Fibroblast of skin of abdomen (primary cell): ENCODE measurements at regions not wholly inside any gene's neighbourhood (a gene's known extent, or its start where the extent isn't known, plus 50 kb on each side); places are given as distances from the start of the nearest gene placed in this dataset.
"Not testable (repeated sequence)": the region's sequence is repeated elsewhere in the genome, so short reads cannot be mapped to it uniquely, and the experiment has no call there.

Experiments
- DNase-seq: peaks from one replicate; pipeline ENCODE4 v3.0.0-alpha.2; 2013

DNA sequence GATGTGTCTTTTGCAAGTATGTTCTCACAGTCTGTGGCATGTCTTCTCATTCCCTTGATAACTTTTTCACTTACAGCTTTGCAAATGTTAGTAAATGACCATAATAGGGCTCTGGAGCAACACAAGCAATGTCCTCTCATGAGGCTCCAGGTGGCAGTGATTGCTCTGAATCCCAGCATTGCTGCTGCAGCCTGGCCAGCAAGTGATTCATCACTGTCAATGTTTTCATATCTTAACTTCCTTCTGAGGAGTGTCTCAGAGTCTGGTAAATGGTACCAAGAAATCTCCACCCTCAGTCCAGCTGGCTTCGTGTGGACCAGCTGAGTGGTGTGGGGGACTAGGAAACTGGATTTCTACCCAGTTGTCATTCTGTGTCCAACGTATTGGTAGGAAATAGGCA lies 139.6 kb downstream of the MYLK4 start:
- no peak for DNase-seq

DNA sequence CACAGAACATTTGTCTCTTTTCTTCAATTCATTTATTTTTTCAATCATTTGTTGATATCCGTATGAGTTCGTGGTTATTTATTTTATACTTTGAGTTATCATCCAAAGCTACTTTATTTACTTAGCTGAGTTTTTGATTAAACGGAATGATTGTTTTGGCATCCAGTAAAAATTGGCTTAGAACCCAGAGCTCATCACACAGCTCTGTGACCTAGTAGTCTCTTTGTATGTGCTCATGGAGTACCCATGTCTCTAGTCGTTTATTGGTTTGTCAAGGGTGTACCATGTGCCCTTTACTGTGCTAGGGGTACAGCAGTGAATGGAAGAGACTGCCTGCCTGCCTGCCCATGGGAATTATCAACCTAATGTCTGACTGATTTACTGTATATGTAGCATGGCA lies 142.2 kb downstream of the MYLK4 start:
- DNase-seq: no peak

DNA sequence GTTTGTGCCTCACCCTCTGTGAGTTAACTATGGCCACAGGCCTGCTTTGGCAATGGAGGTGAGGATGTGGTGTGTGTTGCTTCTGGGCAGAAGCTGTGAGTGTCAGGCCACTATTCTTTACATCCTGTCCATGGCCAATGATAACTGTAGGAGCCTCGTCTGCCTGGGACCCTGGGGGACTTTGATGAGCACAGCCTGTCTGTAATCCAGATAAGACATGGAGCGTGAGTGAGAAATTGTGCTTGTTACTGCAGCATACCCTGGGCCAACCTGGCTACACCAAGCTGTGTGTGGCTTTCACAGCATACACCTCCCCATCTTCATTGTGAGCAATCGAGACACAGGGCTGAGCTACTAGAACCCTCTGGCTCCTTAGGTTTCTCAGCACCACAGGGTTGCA lies 150.4 kb downstream of the MYLK4 start:
- no peak for DNase-seq

DNA sequence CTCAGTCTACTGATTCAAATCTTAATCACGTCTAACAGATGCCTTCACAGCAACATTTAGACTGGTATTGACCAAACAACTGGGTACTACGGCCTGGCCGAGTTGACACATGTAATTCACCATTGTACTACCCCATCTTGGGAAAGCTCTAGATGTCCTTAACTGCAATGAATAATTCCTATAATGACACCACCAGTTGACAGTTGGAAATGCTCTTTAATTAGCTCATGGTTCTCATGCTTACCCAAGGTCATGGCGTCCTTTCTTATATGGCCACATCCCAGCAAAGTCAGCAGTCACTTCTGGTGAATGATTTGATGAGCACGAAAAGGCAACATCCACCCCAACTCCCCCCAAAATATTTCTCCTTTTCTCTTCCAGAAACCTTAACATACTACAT lies 150.9 kb downstream of the MYLK4 start:
- no peak for DNase-seq

DNA sequence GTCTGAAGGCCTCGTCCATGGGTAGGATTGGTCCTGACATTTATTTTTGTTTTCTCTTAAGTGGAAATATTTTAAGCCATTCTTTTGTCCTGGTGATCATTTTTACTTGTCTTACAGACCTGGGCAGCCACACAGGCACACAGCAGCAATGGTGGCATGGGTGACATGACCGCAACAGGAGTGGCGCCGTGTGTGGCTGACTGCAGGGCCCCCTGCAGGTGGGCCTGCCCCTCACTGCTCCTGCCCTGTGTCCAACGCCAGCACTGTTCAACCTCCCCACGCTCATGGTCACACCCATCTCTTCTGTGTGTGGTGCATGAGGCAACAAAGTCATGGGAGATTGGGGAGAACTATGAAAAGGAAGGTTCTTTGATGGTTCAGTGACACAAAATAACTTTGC lies 151.9 kb downstream of the MYLK4 start:
- no peak for DNase-seq

DNA sequence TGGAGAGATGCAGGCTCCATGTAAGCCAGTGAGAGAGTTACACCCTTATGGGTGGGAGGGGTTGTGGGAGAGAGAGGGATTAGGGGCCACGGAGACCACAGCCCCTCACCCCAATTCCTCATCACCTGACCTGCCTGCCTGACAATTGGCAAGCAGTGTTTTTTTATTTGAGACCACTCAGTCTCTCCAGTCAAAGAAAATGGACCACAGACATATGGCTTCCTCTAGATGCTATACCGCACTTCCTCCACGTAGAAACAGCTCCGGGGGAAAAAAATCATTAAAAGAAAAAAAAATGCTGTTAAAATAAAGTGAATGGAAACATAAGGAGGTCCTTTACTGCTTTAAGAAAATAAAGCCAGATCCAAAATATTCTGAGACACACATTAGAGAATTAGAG lies 152.7 kb downstream of the MYLK4 start:
- DNase-seq: no peak

DNA sequence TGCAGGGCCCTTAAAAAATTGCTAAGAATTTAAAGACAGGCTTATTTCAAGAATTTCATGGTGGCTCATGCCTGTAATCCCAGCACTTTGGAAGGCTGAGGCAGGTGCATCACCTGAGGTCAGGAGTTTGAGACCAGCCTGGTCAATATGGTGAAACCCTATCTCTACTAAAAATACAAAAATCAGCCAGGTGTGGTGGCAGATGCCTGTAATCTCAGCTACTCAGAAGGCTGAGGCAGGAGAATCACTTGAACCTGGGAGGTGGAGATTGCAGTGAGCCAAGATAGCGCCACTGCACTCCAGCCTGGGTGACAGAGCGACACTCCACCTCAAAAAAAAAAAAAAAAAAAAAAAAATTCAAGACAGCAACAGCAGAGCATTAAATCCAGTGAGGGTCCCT lies 153.3 kb downstream of the MYLK4 start:
- not testable (repeated sequence) for DNase-seq

DNA sequence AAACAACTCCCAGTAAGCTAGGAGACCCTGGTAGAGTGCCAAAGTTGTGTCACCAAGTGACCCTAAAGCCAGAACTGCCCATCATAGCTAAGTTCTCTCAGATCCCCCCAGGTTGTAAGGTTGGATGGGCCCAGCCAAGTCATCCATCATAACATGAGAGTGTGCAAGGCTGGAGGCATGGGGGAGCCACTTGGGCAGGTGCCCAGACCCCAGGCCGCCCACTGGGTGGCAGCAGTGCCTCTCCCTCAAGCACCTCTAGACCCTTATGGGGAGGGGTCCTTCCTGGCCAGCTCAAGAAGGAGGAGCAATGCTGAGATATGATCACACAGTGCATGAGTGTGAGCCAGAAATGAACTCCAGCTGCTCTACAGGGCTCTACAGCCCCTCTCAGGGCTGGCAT lies 154.5 kb downstream of the MYLK4 start:
- DNase-seq: no peak

DNA sequence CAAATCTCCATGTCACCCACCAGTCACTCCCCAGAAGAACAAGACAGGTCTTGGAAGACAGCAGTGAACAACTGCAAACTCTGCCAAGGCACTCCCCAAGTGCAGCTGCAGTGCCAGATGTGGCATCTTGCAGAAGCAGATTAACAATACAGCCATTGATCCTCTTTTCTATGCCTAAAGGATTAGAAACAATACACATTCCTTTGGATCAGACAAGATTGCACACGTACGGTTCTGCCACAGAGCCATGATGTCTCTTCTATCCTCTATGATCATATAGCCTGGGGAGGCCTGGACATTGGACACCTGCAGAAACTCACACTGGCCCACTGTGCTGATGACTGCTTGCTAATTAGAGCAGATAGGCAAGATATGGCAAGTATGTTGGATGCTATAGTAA lies 155.9 kb downstream of the MYLK4 start:
- no peak for DNase-seq

DNA sequence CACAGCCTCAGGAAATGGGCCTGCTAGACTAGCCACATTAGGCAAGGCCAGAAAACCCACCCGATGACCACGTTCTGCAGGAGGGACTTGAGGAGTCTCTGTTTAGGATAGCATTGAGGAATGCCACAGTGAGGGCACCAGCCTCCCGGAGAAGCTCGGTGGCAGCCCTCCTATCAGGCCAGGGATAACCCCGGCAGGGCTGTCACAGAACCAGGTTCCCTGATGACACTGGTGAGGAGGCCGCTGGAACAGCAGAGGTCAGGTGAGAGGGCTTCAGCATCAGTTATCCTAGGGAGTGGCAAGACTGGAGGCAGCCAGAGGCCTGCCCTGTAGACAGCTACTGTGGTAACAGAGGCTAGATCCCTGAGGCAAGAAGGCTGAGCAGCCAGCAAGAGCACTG lies 157.6 kb downstream of the MYLK4 start:
- DNase-seq: no peak

DNA sequence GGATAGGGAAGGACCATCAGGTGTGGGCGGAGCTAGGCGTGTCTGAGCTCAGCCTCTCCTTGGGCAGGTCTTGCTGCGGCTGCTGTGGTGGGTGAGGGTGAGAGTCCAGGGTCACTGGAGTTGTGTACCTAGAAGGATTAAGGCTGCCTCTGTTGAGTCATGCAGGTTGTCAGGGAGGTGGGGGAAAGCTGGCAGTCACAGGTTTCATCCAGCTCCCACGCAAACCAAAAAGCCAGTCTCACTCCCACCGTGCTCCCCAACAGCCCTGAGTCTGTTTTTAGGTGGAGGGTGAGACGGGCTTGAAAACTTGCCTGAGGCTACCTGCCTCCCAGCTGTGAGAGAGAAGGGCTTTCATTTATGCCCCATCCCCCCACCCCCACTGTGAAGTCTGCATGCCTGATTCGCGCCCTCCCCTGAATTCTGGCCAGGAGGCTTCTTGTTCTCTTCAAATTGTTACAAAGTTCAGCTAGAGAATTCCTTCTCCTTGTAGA lies 161.5 kb downstream of the MYLK4 start:
- DNase-seq: no peak

DNA sequence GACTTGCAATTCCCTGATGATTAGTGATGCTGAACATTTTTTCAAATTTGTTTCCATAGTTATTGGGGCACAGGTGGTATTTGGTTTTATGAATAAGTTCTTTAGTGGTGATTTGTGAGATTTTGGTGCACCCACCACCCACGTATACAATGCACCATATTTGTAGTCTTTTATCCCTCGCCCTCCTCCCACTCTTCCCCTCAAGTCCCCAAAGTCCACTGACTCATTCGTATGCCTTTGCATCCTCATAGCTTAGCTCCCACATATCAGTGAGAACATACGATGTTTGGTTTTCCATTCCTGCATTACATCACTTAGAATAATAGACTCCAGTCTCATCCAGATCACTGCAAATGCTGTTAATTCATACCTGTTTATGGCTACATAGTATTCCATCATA lies 167.3 kb downstream of the MYLK4 start:
- DNase-seq: no peak

DNA sequence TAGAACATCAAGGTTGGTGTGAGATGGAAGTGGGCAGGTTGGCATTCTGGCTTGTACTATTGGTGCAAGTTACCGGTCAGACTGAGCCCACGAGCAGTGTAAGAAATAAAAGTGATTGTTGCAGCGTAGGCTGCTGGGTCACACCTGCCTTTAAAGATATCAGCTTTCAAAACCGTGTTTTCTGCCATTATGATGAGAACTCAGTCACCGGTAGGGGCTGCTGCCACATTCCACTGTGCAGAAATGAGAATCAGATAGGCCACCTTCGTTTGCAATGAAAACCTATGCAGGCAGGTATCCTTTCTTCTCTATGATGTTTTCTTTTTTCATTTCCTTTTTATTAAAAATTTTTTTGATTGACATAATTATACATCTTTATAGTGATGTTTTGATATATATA lies 168.5 kb downstream of the MYLK4 start:
- DNase-seq: no peak

DNA sequence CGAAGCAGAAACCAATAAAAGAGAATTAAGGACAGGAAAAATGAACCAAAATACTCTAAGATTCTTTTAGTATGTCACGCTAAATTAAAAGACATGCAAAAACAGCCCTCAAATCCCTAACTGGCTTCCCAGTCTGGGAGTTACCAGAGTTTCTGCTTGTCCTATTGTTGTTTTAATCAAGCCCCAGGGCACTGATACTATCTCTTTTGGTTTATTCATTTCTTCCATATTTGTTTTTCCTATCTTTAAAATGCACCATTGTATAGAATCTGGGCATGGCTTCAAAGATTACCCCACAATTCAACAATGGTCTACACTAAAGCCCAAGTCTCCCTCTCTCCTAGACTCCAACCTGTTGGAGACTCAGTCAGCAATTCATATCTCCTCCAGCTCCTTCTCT lies 169.1 kb downstream of the MYLK4 start:
- no peak for DNase-seq

DNA sequence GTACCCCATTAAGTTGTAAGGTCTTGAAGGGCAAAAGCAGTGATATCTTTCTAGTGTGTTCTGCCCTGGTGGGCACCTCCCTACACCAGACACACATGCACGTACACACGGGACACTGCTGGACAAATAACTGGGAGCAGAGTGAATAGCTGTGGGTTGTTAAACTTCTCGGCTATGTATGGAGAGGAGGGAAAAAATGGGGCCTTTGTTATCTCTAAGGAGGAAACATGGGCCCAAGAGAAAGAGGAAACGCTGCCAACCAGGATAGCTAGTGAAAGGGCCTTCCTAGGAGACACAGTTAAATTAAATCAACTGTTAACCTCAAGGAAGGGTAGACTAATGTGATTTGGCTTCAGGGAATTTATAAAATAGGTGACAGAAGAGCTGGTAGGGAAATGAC lies 169.7 kb downstream of the MYLK4 start:
- no peak for DNase-seq

DNA sequence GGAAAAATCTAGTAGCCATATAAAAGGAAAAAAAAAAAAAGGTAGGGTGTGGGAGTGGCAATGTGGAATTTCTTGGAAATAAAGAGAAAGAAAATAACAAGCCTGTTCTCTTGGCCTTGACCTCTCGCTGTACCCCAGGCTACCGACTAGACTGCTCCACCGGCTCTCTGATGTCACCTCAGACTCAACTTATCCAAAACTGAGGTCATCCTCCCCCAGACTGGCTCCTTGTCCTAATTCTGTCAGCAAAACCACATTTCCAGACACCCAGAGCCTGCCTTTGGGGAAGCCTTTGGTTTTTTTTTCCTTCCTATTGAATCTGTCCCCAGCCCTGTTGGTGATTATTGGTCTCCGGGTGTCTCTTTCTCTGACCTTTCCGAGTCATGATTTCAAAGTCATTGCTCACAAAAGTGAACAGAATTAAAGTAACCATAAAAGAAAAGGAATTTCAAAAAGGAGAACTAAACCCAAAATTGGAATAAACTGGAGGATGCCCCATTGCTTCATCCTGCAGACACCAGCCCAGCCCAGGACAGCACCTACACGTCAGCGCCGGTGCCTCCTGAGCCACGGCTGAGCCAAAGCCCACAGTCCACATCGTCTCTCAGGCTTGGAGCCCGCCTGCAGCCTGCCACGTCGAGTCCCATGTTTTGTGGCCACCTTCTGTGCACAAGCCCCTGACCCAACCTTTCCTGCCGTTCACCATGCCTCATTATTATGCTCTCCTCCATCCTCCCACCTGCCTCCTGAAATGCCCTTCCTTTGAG lies 170.7 kb downstream of the MYLK4 start:
- DNase-seq: no peak

DNA sequence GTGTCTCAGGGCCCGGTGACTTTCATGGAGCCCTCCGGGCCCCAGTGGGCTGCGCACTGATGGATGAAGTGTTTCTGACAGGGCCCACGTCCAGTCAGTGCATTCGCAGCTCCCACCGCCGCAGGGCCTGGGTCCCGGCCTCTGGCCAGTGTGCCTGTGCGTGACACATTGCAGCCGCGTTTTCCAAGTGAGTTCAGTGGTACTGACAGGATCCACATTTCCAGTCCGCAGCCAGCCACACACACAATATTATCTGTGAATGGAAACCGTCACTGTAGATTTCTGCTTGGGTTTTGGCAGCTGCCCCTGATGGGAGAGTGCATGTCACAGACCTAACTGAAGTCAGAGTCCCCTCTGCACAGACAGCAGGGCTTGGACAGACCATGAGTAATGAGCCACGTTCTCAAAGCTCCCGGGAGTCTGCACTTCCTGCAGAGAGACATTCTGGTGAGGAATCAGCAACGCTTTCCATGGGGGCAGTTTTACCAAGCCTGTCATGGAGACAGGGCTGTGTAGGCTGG lies 171.4 kb downstream of the MYLK4 start:
- peak; percentile 16 for DNase-seq

DNA sequence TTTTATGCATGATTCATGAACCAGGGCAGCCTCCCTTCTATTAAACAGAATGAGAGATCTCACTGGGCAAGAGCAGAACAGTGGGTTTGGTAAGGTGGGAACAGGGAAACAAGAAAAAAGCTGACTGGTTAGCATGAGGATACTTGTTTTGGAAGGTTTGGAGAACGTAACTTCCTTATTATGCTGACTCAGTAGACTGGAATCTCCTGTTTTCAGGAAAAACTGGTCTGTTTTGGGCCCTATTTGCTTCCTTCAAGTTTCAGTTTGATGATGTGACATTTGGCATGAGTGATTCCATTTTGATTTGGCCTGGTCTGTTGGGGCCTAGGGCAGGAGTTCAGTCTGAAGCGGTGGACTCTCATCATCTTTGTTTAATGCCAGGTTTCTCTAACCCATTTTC lies 172.0 kb downstream of the MYLK4 start:
- peak; percentile 6 for DNase-seq

DNA sequence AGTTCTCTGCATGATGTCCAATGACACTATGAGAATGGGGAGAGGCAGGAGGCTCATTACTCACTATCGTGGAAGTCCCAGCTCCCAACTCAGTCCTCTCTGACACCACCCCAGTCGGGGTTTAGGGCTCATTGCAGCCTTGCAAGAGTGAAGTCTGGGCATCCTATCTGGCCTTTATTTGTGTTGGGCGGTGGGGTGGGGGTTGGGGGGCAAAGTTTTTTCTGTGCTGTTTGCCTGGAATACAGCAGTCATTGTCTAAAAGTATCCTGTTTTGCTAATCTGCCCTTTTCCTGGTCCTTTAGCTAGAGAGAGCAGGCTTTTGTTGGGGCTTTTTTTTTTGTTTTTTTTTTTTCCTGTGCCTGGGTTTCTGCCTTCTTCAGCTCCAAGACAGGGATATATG lies 174.2 kb downstream of the MYLK4 start:
- no peak for DNase-seq

DNA sequence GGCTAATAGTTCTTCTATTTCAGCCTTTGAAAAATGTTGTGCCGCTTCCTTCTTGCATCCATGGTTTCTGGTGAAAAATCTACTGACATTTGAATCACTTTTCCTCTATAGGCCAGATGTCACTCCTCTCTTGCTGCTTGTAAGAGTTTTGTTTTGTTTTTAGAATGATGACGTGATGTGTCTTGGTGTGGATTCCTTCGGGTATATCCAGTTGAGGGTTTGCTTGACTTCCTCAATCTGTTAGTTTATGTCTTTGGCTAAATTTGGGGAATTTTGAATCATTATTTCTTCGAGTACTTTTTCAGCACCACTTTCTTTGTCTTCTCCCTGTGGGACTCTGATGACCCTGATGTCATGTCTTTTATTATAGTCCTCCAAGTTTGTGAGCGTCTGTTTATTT lies 175.5 kb downstream of the MYLK4 start:
- DNase-seq: no peak

DNA sequence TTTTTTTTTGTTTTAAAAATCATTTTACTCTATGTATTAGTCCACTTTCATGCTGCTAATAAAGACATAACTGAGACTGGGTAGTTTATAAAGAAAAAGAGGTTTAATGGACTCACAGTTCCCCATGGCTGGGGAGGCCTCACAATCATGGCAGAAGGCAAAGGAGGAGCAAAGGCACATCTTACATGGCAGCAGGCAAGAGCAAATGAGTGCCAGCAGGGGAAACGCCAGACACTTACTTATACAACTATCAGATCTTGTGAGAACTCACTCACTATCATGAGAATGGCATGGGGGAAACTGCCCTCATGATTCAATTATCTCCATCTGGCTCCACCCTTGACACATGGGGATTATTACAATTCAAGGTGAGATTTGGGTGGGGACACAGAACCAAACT lies 181.3 kb downstream of the MYLK4 start:
- not testable (repeated sequence) for DNase-seq

DNA sequence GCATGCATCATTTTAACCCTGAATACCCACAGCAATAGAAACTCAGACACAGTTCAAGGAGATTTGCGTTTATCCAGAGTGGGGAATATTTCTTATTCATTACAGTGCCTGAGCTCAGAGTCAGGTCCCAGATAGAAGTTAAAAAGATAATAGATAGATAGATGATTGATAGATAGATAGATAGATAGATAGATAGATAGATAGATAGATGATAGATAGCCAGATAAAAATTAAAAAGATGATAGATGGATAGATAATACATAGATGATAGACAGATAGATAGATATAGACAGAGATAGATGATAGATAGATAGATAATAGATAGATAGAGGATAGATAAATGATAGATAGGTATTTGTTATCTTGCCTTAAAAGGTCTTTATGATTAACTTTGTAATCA lies 184.7 kb downstream of the MYLK4 start:
- no peak for DNase-seq

DNA sequence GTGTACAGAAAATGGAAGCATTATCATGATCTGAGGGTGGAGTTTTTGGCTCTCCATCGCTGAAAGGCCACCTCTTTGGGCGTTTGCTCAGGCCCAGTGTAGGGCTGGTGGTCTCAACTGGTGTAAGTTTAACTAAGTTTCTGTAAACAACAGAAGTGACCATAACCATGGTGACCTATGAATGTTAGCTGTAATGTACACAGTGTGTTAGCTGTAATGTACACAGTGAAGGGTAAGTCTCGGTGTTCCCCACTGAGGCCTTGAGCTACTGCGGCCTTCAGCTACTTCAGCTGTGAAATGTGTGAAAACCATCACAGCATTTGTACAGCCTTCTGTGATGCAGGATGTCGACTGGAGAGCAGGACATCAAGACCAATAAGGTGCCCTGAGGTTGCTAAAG lies 185.2 kb downstream of the MYLK4 start:
- DNase-seq: no peak

DNA sequence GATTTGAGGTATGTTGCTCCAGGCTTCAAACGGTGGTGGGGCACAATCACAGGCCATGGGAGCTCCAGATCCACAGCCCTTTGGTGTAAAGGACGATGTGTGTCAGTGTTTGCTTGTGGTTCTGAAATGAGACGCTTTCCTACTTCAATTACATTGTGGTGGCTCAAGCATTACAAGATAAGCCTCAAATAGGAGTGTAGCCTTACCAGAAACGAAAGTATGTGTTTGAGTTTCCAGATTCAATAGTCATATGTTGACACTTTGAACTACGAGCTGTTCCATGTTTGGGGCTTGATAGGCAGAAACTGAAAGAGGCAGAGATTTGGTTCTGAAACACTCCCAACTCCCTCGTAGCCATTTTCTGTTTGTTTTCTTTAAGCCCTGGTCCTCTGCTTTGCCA lies 187.1 kb downstream of the MYLK4 start:
- no peak for DNase-seq
